ENCODE measurements at regions not wholly inside any gene's neighbourhood (a gene's known extent, or its start where the extent isn't known, plus 50 kb on each side); places are given as distances from the start of the nearest gene placed in this dataset.
A peak's percentile ranks its signal among the peaks of the same experiment; 100 is the strongest.

GRCh38 chr7:121517591-121517990 is 121.5 kb upstream of the FAM3C start:
- 76 to 79% methylated on average over 2 of the region's 2 CpGs for WGBS, 2 donors (ENCODE audit: low coverage in 1 of 2)
- TF ChIP-seq POLR2A (IDR thresholded peaks at IDR 0.05) (no peak), EP300 (IDR thresholded peaks at IDR 0.05; ENCODE audit: low read depth) (no peak), POLR2AphosphoS5 (IDR thresholded peaks at IDR 0.05) (no peak), CTCF (IDR thresholded peaks at IDR 0.05) (no peak)
- Histone ChIP-seq H3K36me3 (no peaks in the 10 kb centered on the region), H3K4me3 (no peak overlapping the region), H3K4me1 (peaks cover 0 to 4% (median 0%) of the 10 kb centered on the region in 4 donors), H3K9me3 (no peaks in the 10 kb centered on the region), H3K27me3 (no peaks in the 10 kb centered on the region), H3K27ac (no peak overlapping the region)
- no peak for DNase-seq
- in situ Hi-C loops (cut with MboI; ENCODE audit: low pct_ligation_motif_present in 1 of 4, low pct_unique_long_range_greater_than_20kb in 1 of 4, low sequenced_read_pairs in 3 of 4), result no loop called here
- intact Hi-C loops (cut with DNase I; ENCODE audit: low total_unique reads), result loop anchor here (5.0 kb wide), 1 partner anchor 680 kb away; no protein-coding TSS in a partner anchor

- no peaks in the 10 kb centered on the region for H3K27me3 ChIP-seq
- no peak overlapping the region for H3K4me3 ChIP-seq
- TF ChIP-seq POLR2AphosphoS5 (IDR thresholded peaks at IDR 0.05) (peak in 1 of 3 donors; percentile 4), CTCF (IDR thresholded peaks at IDR 0.05) (no peak), POLR2A (IDR thresholded peaks at IDR 0.05) (no peak), EP300 (IDR thresholded peaks at IDR 0.05; ENCODE audit: low read depth) (no peak)
- no peak overlapping the region for H3K27ac ChIP-seq
- no peaks in the 10 kb centered on the region for H3K9me3 ChIP-seq
- DNase-seq, result no peak
- 63 to 71% methylated on average over 1 of the region's 1 CpG for WGBS, 2 donors (ENCODE audit: low coverage in 1 of 2)
- intact Hi-C loops (cut with DNase I; ENCODE audit: low total_unique reads) (loop anchor here (5.0 kb wide), 1 partner anchor 680 kb away; no protein-coding TSS in a partner anchor), in situ Hi-C loops (cut with MboI; ENCODE audit: low pct_ligation_motif_present in 1 of 4, low pct_unique_long_range_greater_than_20kb in 1 of 4, low sequenced_read_pairs in 3 of 4) (no loop called here)
- H3K4me1 ChIP-seq, result peaks cover 0 to 4% (median 0%) of the 10 kb centered on the region in 4 donors
- H3K36me3 ChIP-seq, result no peaks in the 10 kb centered on the region
These were observed 120.7 kb upstream of the FAM3C start for GRCh38 chr7:121516821-121517220.

GRCh38 chr7:121515630-121516401 is 119.7 kb upstream of the FAM3C start:
- no peak overlapping the region for H3K27ac ChIP-seq
- in situ Hi-C loops (cut with MboI; ENCODE audit: low pct_ligation_motif_present in 1 of 4, low pct_unique_long_range_greater_than_20kb in 1 of 4, low sequenced_read_pairs in 3 of 4), result no loop called here
- H3K9me3 ChIP-seq, result peaks cover 0 to 4% of the 10 kb centered on the region in 2 donors
- no peak for DNase-seq
- H3K4me3 ChIP-seq, result no peak overlapping the region
- H3K27me3 ChIP-seq, result no peaks in the 10 kb centered on the region
- TF ChIP-seq POLR2A (IDR thresholded peaks at IDR 0.05), result no peak
- no peak for TF ChIP-seq CTCF (IDR thresholded peaks at IDR 0.05)
- no peak for TF ChIP-seq EP300 (IDR thresholded peaks at IDR 0.05; ENCODE audit: low read depth)
- TF ChIP-seq POLR2AphosphoS5 (IDR thresholded peaks at IDR 0.05), result no peak
- H3K36me3 ChIP-seq, result no peaks in the 10 kb centered on the region
- 82 to 87% methylated on average over 7 of the region's 7 CpGs for WGBS, 2 donors (ENCODE audit: low coverage in 1 of 2)
- H3K4me1 ChIP-seq, result no peaks in the 10 kb centered on the region
- intact Hi-C loops (cut with DNase I; ENCODE audit: low total_unique reads), result loop anchor here (5.0 kb wide), 1 partner anchor 681 kb away; no protein-coding TSS in a partner anchor

GRCh38 chr7:121515229-121515628 is 119.1 kb upstream of the FAM3C start:
- intact Hi-C loops (cut with DNase I; ENCODE audit: low total_unique reads), result loop anchor here (5.0 kb wide), 1 partner anchor 682 kb away; no protein-coding TSS in a partner anchor
- WGBS, 2 donors (ENCODE audit: low coverage in 1 of 2), result 84 to 90% methylated on average over 1 to 2 of the region's 2 CpGs
- Histone ChIP-seq H3K27me3 (no peaks in the 10 kb centered on the region), H3K4me1 (no peaks in the 10 kb centered on the region), H3K4me3 (no peak overlapping the region), H3K9me3 (peaks cover 0 to 10% of the 10 kb centered on the region in 2 donors), H3K27ac (no peak overlapping the region), H3K36me3 (no peaks in the 10 kb centered on the region)
- no peak for DNase-seq
- TF ChIP-seq POLR2A (IDR thresholded peaks at IDR 0.05), result no peak
- no peak for TF ChIP-seq EP300 (IDR thresholded peaks at IDR 0.05; ENCODE audit: low read depth)
- no peak for TF ChIP-seq CTCF (IDR thresholded peaks at IDR 0.05)
- no peak for TF ChIP-seq POLR2AphosphoS5 (IDR thresholded peaks at IDR 0.05)
- in situ Hi-C loops (cut with MboI; ENCODE audit: low pct_ligation_motif_present in 1 of 4, low pct_unique_long_range_greater_than_20kb in 1 of 4, low sequenced_read_pairs in 3 of 4), result no loop called here

All from transverse colon (tissue), 4 donors.